Skeletal muscle tissue (tissue), 3 donors: ENCODE measurements at regions not wholly inside any gene's neighbourhood (a gene's known extent, or its start where the extent isn't known, plus 50 kb on each side); places are given as distances from the start of the nearest gene placed in this dataset.
A peak's percentile ranks its signal among the peaks of the same experiment; 100 is the strongest.

Source experiments
- H3K27ac ChIP-seq: one replicate; pipeline ENCODE4 v1.7.0; 2013; ENCODE audit warnings: mild to moderate bottlenecking, low read depth, low read length, inconsistent platforms
- H3K27me3 ChIP-seq, 3 donors: one replicate each; pipeline ENCODE4 v1.7.0; 2013; ENCODE audit warnings: low read length in 3 of 3; ENCODE audit not compliant: control insufficient read depth in 3 of 3, insufficient read depth in 3 of 3
- H3K36me3 ChIP-seq, 3 donors: one replicate each; pipeline ENCODE4 v1.7.0; 2013; ENCODE audit warnings: low read length in 3 of 3; ENCODE audit not compliant: control insufficient read depth in 3 of 3, insufficient read depth in 3 of 3
- H3K4me1 ChIP-seq, 3 donors: one replicate each; pipeline ENCODE4 v1.7.0; 2013; ENCODE audit warnings: low read length in 3 of 3, mild to moderate bottlenecking in 3 of 3; ENCODE audit not compliant: control insufficient read depth in 3 of 3, insufficient read depth in 3 of 3
- H3K4me3 ChIP-seq, 3 donors: one replicate each; pipeline ENCODE4 v1.7.0; 2013; ENCODE audit warnings: low read length in 3 of 3
- H3K9ac ChIP-seq, 3 donors: one replicate each; pipeline ENCODE4 v1.7.0; 2013; ENCODE audit warnings: low read length in 3 of 3, mild to moderate bottlenecking in 3 of 3, moderate library complexity in 2 of 3, low read depth in 1 of 3
- H3K9me3 ChIP-seq, 3 donors: one replicate each; pipeline ENCODE4 v1.7.0; 2013; ENCODE audit warnings: low read length in 3 of 3; ENCODE audit not compliant: control insufficient read depth in 3 of 3
- donor health status: Osteomylitis.

- H3K4me3 ChIP-seq, result no peak overlapping the region
- H3K4me1 ChIP-seq, result peaks cover 2 to 11% (median 11%) of the 10 kb centered on the region in 3 donors
- no peak overlapping the region for H3K9ac ChIP-seq
- H3K27me3 ChIP-seq, result no peaks in the 10 kb centered on the region
- no peak overlapping the region for H3K27ac ChIP-seq
- H3K36me3 ChIP-seq, result no peaks in the 10 kb centered on the region
- H3K9me3 ChIP-seq, result no peaks in the 10 kb centered on the region
Observed at GRCh38 chr16:85423631-85424030, 189.5 kb upstream of the GSE1 start.

- no peak overlapping the region for H3K9ac ChIP-seq
Observed at GRCh38 chr16:85424260-85425073, 188.7 kb upstream of the GSE1 start.

DNA sequence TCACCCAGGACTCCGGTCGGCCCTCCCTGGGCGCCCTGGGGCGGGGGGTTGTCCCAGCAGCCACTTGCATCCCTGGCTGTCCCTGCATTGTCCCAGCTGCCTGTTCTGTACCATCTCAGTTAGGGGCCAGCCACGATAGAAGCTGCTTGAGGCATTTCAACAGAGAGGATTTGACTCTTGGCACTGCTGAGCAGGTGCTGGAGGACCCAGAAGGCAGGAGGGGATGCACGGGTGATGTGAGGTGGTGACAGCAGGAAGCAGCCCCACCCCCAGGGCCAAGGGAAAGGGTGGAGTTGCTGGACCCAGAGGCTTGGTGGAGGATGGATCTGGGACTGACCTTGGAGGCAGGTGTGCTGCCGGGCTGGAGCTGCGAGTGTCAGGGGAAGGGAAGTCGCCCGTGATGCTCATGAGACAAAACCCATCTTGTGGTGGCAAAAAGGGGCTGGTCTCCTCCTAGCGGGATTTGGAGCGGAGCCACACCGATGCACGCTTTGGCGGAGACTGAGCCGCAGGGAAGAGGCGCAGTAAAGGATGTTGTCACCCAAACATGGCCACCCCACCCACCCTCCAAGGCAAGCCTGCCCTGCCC is 188.0 kb upstream of the GSE1 start:
- no peaks in the 10 kb centered on the region for H3K36me3 ChIP-seq
- H3K27me3 ChIP-seq, result no peaks in the 10 kb centered on the region
- H3K4me1 ChIP-seq, result peaks cover 2 to 11% (median 11%) of the 10 kb centered on the region in 3 donors
- H3K4me3 ChIP-seq, result no peak overlapping the region
- H3K27ac ChIP-seq, result no peak overlapping the region
- no peak overlapping the region for H3K9ac ChIP-seq
- no peaks in the 10 kb centered on the region for H3K9me3 ChIP-seq

More at GRCh38 chr16:85424260-85425073, 188.7 kb upstream of the GSE1 start:
- no peaks in the 10 kb centered on the region for H3K9me3 ChIP-seq
- no peaks in the 10 kb centered on the region for H3K27me3 ChIP-seq
- no peak overlapping the region for H3K27ac ChIP-seq
- peaks cover 2 to 11% (median 11%) of the 10 kb centered on the region in 3 donors for H3K4me1 ChIP-seq
- no peak overlapping the region for H3K4me3 ChIP-seq
- H3K36me3 ChIP-seq, result no peaks in the 10 kb centered on the region

DNA sequence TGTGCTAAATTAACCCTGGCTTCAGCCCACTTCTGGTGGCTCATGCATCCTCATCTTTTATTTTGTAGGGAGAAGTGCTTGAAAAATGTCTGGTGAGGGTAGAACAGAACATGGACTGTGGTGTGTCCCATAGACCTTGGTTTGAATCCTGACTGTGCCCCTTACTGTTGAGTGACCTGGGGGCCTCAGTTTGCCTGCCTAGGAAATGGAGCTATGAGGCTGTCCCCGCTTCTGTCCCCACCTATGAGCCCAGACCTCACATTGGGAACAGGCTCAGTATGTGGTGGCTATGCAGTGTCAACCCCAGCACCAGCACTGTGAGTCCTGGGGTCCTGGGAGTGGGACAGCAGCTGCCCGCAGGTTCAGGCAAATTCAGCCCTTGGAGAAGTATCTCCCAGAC is 186.3 kb upstream of the GSE1 start:
- H3K4me3 ChIP-seq, result no peak overlapping the region
- H3K27ac ChIP-seq, result no peak overlapping the region
- H3K9me3 ChIP-seq, result no peaks in the 10 kb centered on the region
- H3K4me1 ChIP-seq, result peaks cover 2 to 7% (median 4%) of the 10 kb centered on the region in 3 donors
- H3K9ac ChIP-seq, result no peak overlapping the region
- no peaks in the 10 kb centered on the region for H3K36me3 ChIP-seq
- H3K27me3 ChIP-seq, result no peaks in the 10 kb centered on the region

- Histone ChIP-seq H3K4me1 (peaks cover 2 to 7% (median 4%) of the 10 kb centered on the region in 3 donors), H3K4me3 (no peak overlapping the region), H3K9me3 (no peaks in the 10 kb centered on the region), H3K9ac (no peak overlapping the region), H3K27ac (no peak overlapping the region), H3K27me3 (no peaks in the 10 kb centered on the region), H3K36me3 (no peaks in the 10 kb centered on the region)
Observed at GRCh38 chr16:85428168-85428898, 184.8 kb upstream of the GSE1 start.

- no peak overlapping the region for H3K27ac ChIP-seq
- H3K9ac ChIP-seq, result peak overlapping the region in 1 of 3 donors; percentile 25
- peaks cover 0 to 2% (median 2%) of the 10 kb centered on the region in 3 donors for H3K4me1 ChIP-seq
- H3K9me3 ChIP-seq, result no peaks in the 10 kb centered on the region
- no peaks in the 10 kb centered on the region for H3K36me3 ChIP-seq
- no peaks in the 10 kb centered on the region for H3K27me3 ChIP-seq
- no peak overlapping the region for H3K4me3 ChIP-seq
Observed at GRCh38 chr16:85428899-85429775, 184.0 kb upstream of the GSE1 start.

GRCh38 chr16:85429776-85430522 is 183.2 kb upstream of the GSE1 start:
- H3K9ac ChIP-seq, result peak overlapping the region in 1 of 3 donors; percentile 25
- no peaks in the 10 kb centered on the region for H3K4me1 ChIP-seq
- no peak overlapping the region for H3K4me3 ChIP-seq
- H3K9me3 ChIP-seq, result no peaks in the 10 kb centered on the region
- H3K27me3 ChIP-seq, result no peaks in the 10 kb centered on the region
- no peaks in the 10 kb centered on the region for H3K36me3 ChIP-seq
- no peak overlapping the region for H3K27ac ChIP-seq

DNA sequence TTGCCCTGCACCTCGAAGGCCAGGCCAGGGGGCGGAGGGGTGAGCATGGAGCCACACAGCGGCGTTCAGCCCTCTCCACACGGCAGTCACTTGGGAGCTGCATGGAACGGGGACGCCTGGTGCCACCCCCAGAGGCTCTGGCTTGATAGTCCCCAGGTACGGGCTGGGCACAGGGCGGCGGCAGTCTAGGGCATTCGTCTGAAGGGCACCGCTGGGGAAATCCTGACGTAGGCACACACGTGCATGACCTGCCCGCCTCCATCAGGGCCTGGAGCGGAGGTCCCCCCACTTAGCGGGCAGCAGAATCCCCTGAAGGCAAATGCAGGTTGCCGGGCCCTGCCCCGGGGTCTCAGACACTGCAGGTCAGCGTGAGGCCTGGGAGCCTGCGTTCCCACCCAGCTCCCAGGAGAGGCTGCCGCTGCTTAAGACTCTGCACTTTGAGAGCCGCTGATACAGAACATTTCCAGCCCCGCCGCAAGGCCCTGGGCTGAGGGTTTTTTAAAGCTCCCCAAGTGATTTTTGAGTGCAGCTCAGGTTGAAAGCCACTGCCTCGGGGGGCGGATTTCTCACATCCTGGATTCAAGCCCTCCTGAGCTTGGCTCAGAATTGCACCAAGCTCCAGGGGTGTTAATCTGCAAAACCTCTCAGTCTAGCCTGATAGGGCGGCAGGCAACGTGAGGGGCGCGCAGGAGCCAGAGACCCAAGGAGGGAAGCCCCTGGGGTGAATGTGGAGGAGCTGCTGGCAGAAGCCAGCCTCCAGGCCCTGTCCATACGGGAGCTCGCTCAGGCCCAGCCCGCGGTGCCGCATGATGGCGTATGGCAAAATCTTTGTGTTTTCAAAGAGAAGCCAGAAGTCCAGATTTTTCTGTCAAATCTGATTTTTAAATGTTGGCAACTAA is 182.3 kb upstream of the GSE1 start:
- H3K27ac ChIP-seq, result no peak overlapping the region
- H3K9ac ChIP-seq, result no peak overlapping the region
- no peaks in the 10 kb centered on the region for H3K36me3 ChIP-seq
- peaks cover 2 to 3% (median 2%) of the 10 kb centered on the region in 3 donors for H3K4me1 ChIP-seq
- no peaks in the 10 kb centered on the region for H3K9me3 ChIP-seq
- H3K4me3 ChIP-seq, result no peak overlapping the region
- H3K27me3 ChIP-seq, result no peaks in the 10 kb centered on the region
